Keratinocyte (primary cell): ENCODE measurements at regions not wholly inside any gene's neighbourhood (a gene's known extent, or its start where the extent isn't known, plus 50 kb on each side); places are given as distances from the start of the nearest gene placed in this dataset.

Experiments
- DNase-seq: peaks from one replicate; pipeline ENCODE4 v3.0.0-alpha.2; 2011; ENCODE audit warnings: low read depth, missing footprints, low spot score
- FAIRE-seq: peaks from 2 replicates; lab custom pipeline; 2011; peaks lifted over from hg19 to GRCh38; lab: Jason Lieb, UNC
- H2AFZ ChIP-seq: 2 replicates; pipeline ENCODE4 v1.6.0; 2012; ENCODE audit warnings: low read length, control low read depth, inconsistent platforms; ENCODE audit not compliant: control insufficient read depth
- H3K27ac ChIP-seq: 2 replicates; pipeline ENCODE4 v1.5.1; 2011; ENCODE audit warnings: low read length; ENCODE audit not compliant: control insufficient read depth, insufficient read depth
- H3K27me3 ChIP-seq: 3 replicates; pipeline ENCODE4 v1.6.0; 2011; ENCODE audit warnings: low read length; ENCODE audit not compliant: control insufficient read depth, insufficient read depth; ENCODE audit errors: extremely low read depth
- H3K36me3 ChIP-seq, 2 experiments: 2 replicates in 1 of 2; 3 replicates in 1 of 2; pipeline ENCODE4 v1.5.1; 2011; ENCODE audit warnings: low read length in 2 of 2, mild to moderate bottlenecking in 1 of 2; ENCODE audit not compliant: control insufficient read depth in 2 of 2, insufficient read depth in 2 of 2; ENCODE audit errors: extremely low read depth in 1 of 2
- H3K4me1 ChIP-seq: 3 replicates; pipeline ENCODE4 v1.5.1; 2011; ENCODE audit warnings: low read length; ENCODE audit not compliant: control insufficient read depth, insufficient read depth; ENCODE audit errors: extremely low read depth
- H3K4me2 ChIP-seq: 3 replicates; pipeline ENCODE4 v1.6.0; 2011; ENCODE audit warnings: low read depth, low read length; ENCODE audit not compliant: control insufficient read depth, insufficient read depth; ENCODE audit errors: extremely low read depth
- H3K4me3 ChIP-seq, 3 experiments: fragments of 200-600 bp in 1 of 3; sonication (generic) in 1 of 3; 2 replicates in 2 of 3; 3 replicates in 1 of 3; pipeline ENCODE4 v1.5.1; 2011 to 2016; ENCODE audit warnings: low read length in 3 of 3, mild to moderate bottlenecking in 3 of 3, control low read depth in 2 of 3, inconsistent platforms in 1 of 3, low read depth in 1 of 3, mixed read lengths in 1 of 3, mixed run types in 1 of 3, moderate library complexity in 1 of 3; ENCODE audit not compliant: control insufficient read depth in 2 of 3, insufficient read depth in 2 of 3; ENCODE audit errors: extremely low read depth in 1 of 3
- H3K79me2 ChIP-seq: 2 replicates; pipeline ENCODE4 v1.6.0; 2012; ENCODE audit warnings: low read length; ENCODE audit not compliant: control insufficient read depth, insufficient read depth
- H3K9ac ChIP-seq: 3 replicates; pipeline ENCODE4 v1.6.0; 2011; ENCODE audit warnings: low read length; ENCODE audit not compliant: control insufficient read depth, insufficient read depth; ENCODE audit errors: extremely low read depth
- H3K9me1 ChIP-seq: 3 replicates; pipeline ENCODE4 v1.6.0; 2011; ENCODE audit warnings: low read length; ENCODE audit not compliant: control insufficient read depth, insufficient read depth; ENCODE audit errors: extremely low read depth
- H3K9me3 ChIP-seq: 2 replicates; pipeline ENCODE4 v1.5.1; 2012; ENCODE audit warnings: low read depth, low read length; ENCODE audit not compliant: control insufficient read depth
- H4K20me1 ChIP-seq: 3 replicates; pipeline ENCODE4 v1.6.0; 2011; ENCODE audit warnings: low read length; ENCODE audit not compliant: control insufficient read depth, insufficient read depth; ENCODE audit errors: extremely low read depth
- EZH2 ChIP-seq: IDR thresholded peaks from one replicate; pipeline ENCODE4 v1.6.1; 2012; ENCODE audit warnings: inconsistent platforms, mild to moderate bottlenecking, low read length, moderate library complexity
- dilution Hi-C: fragments of 300-500 bp; cut with MboI; formaldehyde crosslinking; loops from one replicate; pipeline ENCODE4 v1.7.0; 2020; ENCODE audit warnings: low sequenced_read_pairs; ENCODE audit not compliant: extremely low pct_ligation_motif_present
- TF ChIP-seq, protein P1 (sequence below), 3 experiments: IDR thresholded peaks in 1 of 3; conservative IDR thresholded peaks in 1 of 3; optimal IDR thresholded peaks in 1 of 3; 2 replicates in 2 of 3; 3 replicates in 1 of 3; pipeline versions ENCODE3 to v1.5.1; 2011; ENCODE audit warnings: low read length in 3 of 3, mild to moderate bottlenecking in 3 of 3, moderate library complexity in 2 of 3, control low read depth in 1 of 3, inconsistent platforms in 1 of 3; ENCODE audit not compliant: insufficient read depth in 2 of 3; ENCODE audit errors: extremely low read depth in 1 of 3

DNA sequence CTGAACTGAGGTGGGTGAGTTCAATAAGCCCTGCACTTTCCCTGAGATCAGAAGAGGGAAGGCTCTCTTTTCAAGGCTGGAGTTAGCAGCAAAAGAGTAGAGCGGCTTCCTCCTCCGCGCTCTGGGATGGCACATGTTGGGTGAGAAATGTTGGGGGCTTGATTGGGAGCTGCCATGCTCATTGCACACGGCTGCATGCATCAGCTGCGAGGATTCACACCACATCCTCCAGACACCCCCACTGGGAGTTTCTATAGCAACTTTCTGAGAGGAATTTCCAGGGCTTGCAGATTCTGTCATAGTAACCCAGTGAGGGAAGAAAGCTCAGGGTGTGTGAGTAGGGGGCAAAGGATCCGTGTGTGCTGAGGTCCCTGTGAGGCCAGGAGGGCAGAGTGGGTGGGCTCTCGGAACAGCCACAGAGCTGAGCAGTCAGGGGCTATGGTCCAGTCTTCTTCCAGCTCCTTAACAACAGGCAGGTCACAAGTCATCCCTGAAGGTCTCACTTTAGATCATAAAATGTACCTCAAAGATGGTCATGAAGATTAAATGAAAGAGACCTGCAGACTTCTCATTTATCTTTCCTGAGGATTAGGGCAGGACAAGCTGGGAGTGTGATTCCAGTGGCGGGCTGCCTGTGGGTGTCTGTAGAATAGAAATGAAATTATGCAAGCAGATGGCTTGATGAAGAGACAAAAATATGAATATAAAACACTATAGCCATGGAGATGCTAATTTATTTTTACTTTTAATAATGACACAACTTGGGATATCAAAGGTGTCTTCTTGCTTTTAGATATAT lies 75.7 kb upstream of the CHRNA7 start:
- H3K9me3 ChIP-seq: no peaks in the 10 kb centered on the region
- H3K79me2 ChIP-seq: no peaks in the 10 kb centered on the region
- H3K9ac ChIP-seq: no peak overlapping the region
- H3K4me2 ChIP-seq: no peak overlapping the region
- H3K9me1 ChIP-seq: no peaks in the 10 kb centered on the region
- H3K4me3 ChIP-seq: no peak overlapping the region
- H4K20me1 ChIP-seq: no peaks in the 10 kb centered on the region
- no peaks in the 10 kb centered on the region for H3K4me1 ChIP-seq
- FAIRE-seq (no peak), DNase-seq (no peak)
- H3K36me3 ChIP-seq: no peaks in the 10 kb centered on the region
- H3K27me3 ChIP-seq: no peaks in the 10 kb centered on the region
- H3K27ac ChIP-seq: no peak overlapping the region
- dilution Hi-C loops: no loop called here
- TF ChIP-seq EZH2: no peak
- TF ChIP-seq, protein P1, sequence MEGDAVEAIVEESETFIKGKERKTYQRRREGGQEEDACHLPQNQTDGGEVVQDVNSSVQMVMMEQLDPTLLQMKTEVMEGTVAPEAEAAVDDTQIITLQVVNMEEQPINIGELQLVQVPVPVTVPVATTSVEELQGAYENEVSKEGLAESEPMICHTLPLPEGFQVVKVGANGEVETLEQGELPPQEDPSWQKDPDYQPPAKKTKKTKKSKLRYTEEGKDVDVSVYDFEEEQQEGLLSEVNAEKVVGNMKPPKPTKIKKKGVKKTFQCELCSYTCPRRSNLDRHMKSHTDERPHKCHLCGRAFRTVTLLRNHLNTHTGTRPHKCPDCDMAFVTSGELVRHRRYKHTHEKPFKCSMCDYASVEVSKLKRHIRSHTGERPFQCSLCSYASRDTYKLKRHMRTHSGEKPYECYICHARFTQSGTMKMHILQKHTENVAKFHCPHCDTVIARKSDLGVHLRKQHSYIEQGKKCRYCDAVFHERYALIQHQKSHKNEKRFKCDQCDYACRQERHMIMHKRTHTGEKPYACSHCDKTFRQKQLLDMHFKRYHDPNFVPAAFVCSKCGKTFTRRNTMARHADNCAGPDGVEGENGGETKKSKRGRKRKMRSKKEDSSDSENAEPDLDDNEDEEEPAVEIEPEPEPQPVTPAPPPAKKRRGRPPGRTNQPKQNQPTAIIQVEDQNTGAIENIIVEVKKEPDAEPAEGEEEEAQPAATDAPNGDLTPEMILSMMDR (optimal IDR thresholded peaks at IDR 0.05 in 1 of 3, IDR thresholded peaks at IDR 0.05 in 1 of 3, conservative IDR thresholded peaks at IDR 0.05 in 1 of 3; ENCODE audit: extremely low read depth in 1 of 3, insufficient read depth in 2 of 3, low read length in 3 of 3): no peak
- H2AFZ ChIP-seq: no peak overlapping the region

DNA sequence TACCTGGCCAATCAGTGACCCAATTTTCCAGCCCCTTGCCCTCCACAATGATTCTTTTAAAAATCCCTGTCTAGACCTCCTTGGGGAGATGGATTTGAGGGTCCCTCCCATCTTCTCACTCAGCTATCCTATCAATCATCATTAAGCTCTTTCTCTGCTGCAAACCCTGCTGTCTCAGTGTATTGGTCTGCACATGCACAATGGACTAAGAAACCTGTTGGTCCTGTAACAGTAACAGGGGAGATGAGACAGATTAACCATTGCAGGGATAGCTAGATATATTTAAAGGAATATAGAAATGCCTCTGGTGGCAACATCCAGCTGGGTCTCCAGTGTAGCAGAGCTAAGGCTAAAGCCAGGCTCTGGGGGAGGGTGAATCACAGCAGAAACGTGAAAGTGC lies 74.6 kb upstream of the CHRNA7 start:
- Histone ChIP-seq H3K27ac (no peak overlapping the region), H3K4me3 (no peak overlapping the region), H3K79me2 (no peaks in the 10 kb centered on the region), H3K9ac (no peak overlapping the region), H3K9me1 (no peaks in the 10 kb centered on the region), H3K4me1 (no peaks in the 10 kb centered on the region), H4K20me1 (no peaks in the 10 kb centered on the region), H3K27me3 (no peaks in the 10 kb centered on the region), H3K9me3 (no peaks in the 10 kb centered on the region), H2AFZ (no peak overlapping the region), H3K36me3 (no peaks in the 10 kb centered on the region), H3K4me2 (no peak overlapping the region)
- no peak for FAIRE-seq
- dilution Hi-C loops: no loop called here
- no peak for DNase-seq
- no peak for TF ChIP-seq EZH2
- TF ChIP-seq, protein P1 (optimal IDR thresholded peaks at IDR 0.05 in 1 of 3, IDR thresholded peaks at IDR 0.05 in 1 of 3, conservative IDR thresholded peaks at IDR 0.05 in 1 of 3; ENCODE audit: extremely low read depth in 1 of 3, insufficient read depth in 2 of 3, low read length in 3 of 3): no peak
